ENCODE measurements at regions not wholly inside any gene's neighbourhood (a gene's known extent, or its start where the extent isn't known, plus 50 kb on each side); places are given as distances from the start of the nearest gene placed in this dataset.

DNA sequence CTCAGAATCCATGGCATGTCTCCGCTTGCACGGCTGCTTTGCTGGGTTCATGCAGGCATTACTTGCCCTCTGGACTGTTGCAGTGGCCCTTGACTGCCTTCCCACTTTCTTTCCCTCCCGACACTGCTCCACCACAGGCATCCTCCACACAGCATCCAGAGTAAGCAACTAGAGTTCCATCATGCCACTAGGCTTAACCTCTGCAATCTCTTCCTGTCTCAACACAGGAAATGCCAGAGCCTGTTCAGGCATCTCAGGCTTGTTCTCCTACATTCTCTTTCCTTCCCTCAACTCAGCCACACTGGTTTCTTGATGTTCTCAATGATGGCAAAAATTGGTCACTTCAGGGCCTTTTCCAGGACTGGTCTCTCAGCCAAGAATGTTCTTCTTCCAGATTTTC is 284.5 kb upstream of the KLF6 start:
- Histone ChIP-seq H3K9me3 (ENCODE audit: insufficient read depth, low read depth) (no peaks in the 10 kb centered on the region), H4K20me1 (ENCODE audit: insufficient read depth) (no peaks in the 10 kb centered on the region), H3K4me1 (replicated peaks; ENCODE audit: insufficient read depth) (peaks cover 10% of the 10 kb centered on the region), H3F3A (ENCODE audit: insufficient read depth, low read depth) (no peaks in the 10 kb centered on the region), H3K27me3 (ENCODE audit: insufficient read depth, low read depth) (no peaks in the 10 kb centered on the region), H3K4me3 (no peak overlapping the region), H3K4me2 (no peak overlapping the region), H3K9me2 (ENCODE audit: insufficient read depth) (no peaks in the 10 kb centered on the region), H3K79me2 (ENCODE audit: low read depth) (no peaks in the 10 kb centered on the region), H3K27ac (no peak overlapping the region), H2AFZ (no peak overlapping the region), H3K36me3 (ENCODE audit: low read depth) (no peaks in the 10 kb centered on the region)
- intact Hi-C loops (cut with micrococcal nuclease; ENCODE audit: unreplicated experiment) = loop anchor here (10.0 kb wide), 1 partner anchor 285 kb away; the partner anchor contains the start of gene KLF6
- ChIA-PET CTCF (no interaction called here), POLR2A (ENCODE audit: unreplicated experiment) (no interaction called here)
- DNase-seq = no peak
- no TSS peak for BruUV-seq (replicated peaks)
- TF ChIP-seq CTCF (conservative IDR thresholded peaks at IDR 0.05) (no peak), EZH2 (IDR thresholded peaks at IDR 0.05; ENCODE audit: low read depth) (no peak)

DNA sequence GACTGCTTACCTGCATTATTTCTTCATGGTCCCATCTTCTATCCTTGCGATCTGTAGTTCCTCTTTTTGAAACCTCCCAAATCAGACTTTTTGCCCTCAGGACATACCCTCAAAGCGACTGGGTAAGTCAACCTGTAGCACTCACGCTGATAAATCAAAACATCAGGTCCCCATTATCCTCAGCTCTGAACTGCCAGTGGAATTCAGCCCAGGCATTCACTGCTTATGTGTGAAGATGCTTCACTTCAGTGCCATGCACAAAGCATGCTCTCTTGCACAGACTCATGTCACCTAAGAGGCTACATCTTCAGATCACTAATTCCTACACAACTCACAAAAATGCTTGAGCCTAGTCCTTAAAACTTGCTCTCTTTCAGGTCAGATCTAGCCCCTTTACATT is 283.6 kb upstream of the KLF6 start:
- Histone ChIP-seq H3K9me2 (ENCODE audit: insufficient read depth) (no peaks in the 10 kb centered on the region), H3K27me3 (ENCODE audit: insufficient read depth, low read depth) (no peaks in the 10 kb centered on the region), H2AFZ (no peak overlapping the region), H3K27ac (no peak overlapping the region), H3K4me2 (no peak overlapping the region), H3K4me1 (replicated peaks; ENCODE audit: insufficient read depth) (peaks cover 10% of the 10 kb centered on the region), H4K20me1 (ENCODE audit: insufficient read depth) (no peaks in the 10 kb centered on the region), H3K4me3 (no peak overlapping the region), H3K9me3 (ENCODE audit: insufficient read depth, low read depth) (no peaks in the 10 kb centered on the region), H3F3A (ENCODE audit: insufficient read depth, low read depth) (no peaks in the 10 kb centered on the region), H3K36me3 (ENCODE audit: low read depth) (no peaks in the 10 kb centered on the region), H3K79me2 (ENCODE audit: low read depth) (no peaks in the 10 kb centered on the region)
- POLR2A ChIA-PET (ENCODE audit: unreplicated experiment) = no interaction called here
- TF ChIP-seq CTCF (conservative IDR thresholded peaks at IDR 0.05) (no peak), EZH2 (IDR thresholded peaks at IDR 0.05; ENCODE audit: low read depth) (no peak)
- CTCF ChIA-PET = no interaction called here
- intact Hi-C loops (cut with micrococcal nuclease; ENCODE audit: unreplicated experiment) = loop anchor here (10.0 kb wide), 1 partner anchor 284 kb away; the partner anchor contains the start of gene KLF6
- DNase-seq = no peak
- BruUV-seq (replicated peaks) = no TSS peak

DNA sequence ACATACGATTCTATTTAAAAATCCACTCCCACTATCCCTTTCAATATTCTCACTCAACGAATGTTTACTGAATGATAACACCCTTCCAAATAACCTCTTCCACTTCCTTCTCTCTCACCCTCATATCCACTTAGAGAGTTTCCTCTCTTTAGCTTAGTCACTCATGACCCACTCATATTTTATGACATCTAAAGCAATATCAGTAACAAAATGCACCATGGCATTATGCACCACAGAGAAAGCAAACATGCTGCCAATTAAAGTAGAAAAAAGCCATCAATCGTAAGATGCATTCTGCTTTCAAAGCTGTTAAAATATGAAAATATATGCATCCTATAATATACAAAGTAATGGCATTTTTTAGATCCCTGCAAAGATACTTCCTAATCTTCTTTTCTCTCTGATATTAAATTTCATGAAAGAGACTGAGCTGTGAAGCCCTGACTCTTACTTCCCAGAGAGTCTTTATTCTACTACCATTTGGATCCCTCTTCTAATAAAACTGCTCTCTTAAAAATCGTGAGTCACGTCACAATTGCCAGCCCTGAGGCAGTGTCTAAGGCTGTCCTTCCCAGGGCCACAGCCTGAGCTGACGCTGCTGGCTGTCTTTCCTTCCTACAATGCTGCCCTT is 283.0 kb upstream of the KLF6 start:
- no peaks in the 10 kb centered on the region for H4K20me1 ChIP-seq (ENCODE audit: insufficient read depth)
- no peak overlapping the region for H3K4me3 ChIP-seq
- peaks cover 10% of the 10 kb centered on the region for H3K4me1 ChIP-seq (replicated peaks; ENCODE audit: insufficient read depth)
- H3K36me3 ChIP-seq (ENCODE audit: low read depth) = no peaks in the 10 kb centered on the region
- POLR2A ChIA-PET (ENCODE audit: unreplicated experiment) = no interaction called here
- H3K27ac ChIP-seq = no peak overlapping the region
- H3K9me2 ChIP-seq (ENCODE audit: insufficient read depth) = no peaks in the 10 kb centered on the region
- no peaks in the 10 kb centered on the region for H3K27me3 ChIP-seq (ENCODE audit: insufficient read depth, low read depth)
- TF ChIP-seq CTCF (conservative IDR thresholded peaks at IDR 0.05) (no peak), EZH2 (IDR thresholded peaks at IDR 0.05; ENCODE audit: low read depth) (no peak)
- H3K79me2 ChIP-seq (ENCODE audit: low read depth) = no peaks in the 10 kb centered on the region
- CTCF ChIA-PET = no interaction called here
- BruUV-seq (replicated peaks) = no TSS peak
- intact Hi-C loops (cut with micrococcal nuclease; ENCODE audit: unreplicated experiment) = loop anchor here (10.0 kb wide), 1 partner anchor 283 kb away; the partner anchor contains the start of gene KLF6
- no peaks in the 10 kb centered on the region for H3F3A ChIP-seq (ENCODE audit: insufficient read depth, low read depth)
- H3K9me3 ChIP-seq (ENCODE audit: insufficient read depth, low read depth) = no peaks in the 10 kb centered on the region
- DNase-seq = no peak
- H2AFZ ChIP-seq = no peak overlapping the region
- H3K4me2 ChIP-seq = no peak overlapping the region
